ENCODE measurements at regions not wholly inside any gene's neighbourhood (a gene's known extent, or its start where the extent isn't known, plus 50 kb on each side); places are given as distances from the start of the nearest gene placed in this dataset.

- POLR2A ChIA-PET: no interaction called here
These were observed 365.3 kb downstream of the RNF144B start for GRCh38 chr6:18752278-18753068.

DNA sequence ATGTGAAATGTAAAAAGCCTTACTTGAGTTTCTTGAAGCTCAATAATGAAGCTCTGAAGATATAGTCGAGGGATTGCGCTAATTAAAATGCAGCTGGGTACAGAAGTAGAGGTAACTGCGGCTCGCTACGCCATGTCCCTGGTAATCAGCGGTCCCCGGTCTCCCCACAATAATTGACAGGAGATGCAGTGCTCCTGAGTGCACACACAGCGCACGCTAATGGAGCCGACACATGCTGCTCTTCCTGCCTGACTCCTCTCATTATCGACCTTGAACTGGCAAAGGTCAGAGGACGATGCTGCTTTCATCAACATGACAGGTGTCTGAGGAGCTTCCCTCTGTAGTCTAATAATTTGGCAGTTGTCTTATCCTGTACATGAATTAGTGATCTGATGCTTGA is 365.9 kb downstream of the RNF144B start:
- Mint-ChIP-seq H3K27ac (no peak overlapping the region), H3K4me1 (no peaks in the 10 kb centered on the region), H3K27me3 (peaks cover 0 to 28% (median 1%) of the 10 kb centered on the region in 5 donors), H3K4me3 (no peak overlapping the region), H3K9me3 (peaks cover 0 to 12% (median 0%) of the 10 kb centered on the region in 9 donors), H3K36me3 (no peaks in the 10 kb centered on the region)
- POLR2A ChIA-PET: no interaction called here
- ATAC-seq (no peak), DNase-seq (no peak)

More at GRCh38 chr6:18752278-18753068, 365.3 kb downstream of the RNF144B start:
- no peaks in the 10 kb centered on the region for H3K36me3 Mint-ChIP-seq
- no peaks in the 10 kb centered on the region for H3K4me1 Mint-ChIP-seq
- no peak overlapping the region for H3K27ac Mint-ChIP-seq
- peaks cover 0 to 28% (median 2%) of the 10 kb centered on the region in 5 donors for H3K27me3 Mint-ChIP-seq
- peaks cover 0 to 12% (median 0%) of the 10 kb centered on the region in 9 donors for H3K9me3 Mint-ChIP-seq
- no peak overlapping the region for H3K4me3 Mint-ChIP-seq
- ATAC-seq: no peak
- DNase-seq: no peak

DNA sequence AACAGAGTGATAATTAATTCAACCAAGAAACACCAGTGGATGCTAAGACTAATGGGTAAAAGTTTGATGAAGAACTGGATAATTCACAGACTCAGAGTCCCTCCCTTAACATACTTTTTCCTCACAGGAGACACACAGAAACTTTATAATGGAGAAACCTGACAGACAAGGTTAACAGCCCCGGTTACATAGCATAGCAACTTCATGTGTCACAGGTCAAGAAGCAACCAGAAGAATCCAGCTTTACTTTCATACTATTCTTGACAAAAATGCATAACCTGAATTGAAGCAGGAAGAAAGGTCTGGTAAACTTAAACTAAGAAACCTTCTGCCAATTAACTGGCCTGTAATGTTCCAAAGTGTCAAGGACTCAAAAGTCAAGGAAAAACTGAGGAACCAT is 375.9 kb downstream of the RNF144B start:
- ATAC-seq: no peak
- Mint-ChIP-seq H3K4me1 (no peaks in the 10 kb centered on the region), H3K9me3 (peaks cover 0 to 20% (median 0%) of the 10 kb centered on the region in 9 donors), H3K36me3 (no peaks in the 10 kb centered on the region), H3K4me3 (no peak overlapping the region), H3K27me3 (peaks cover 0 to 10% (median 0%) of the 10 kb centered on the region in 5 donors), H3K27ac (no peak overlapping the region)
- no peak for DNase-seq
- POLR2A ChIA-PET: no interaction called here

GRCh38 chr6:18784794-18785193 is 397.6 kb downstream of the RNF144B start:
- Mint-ChIP-seq H3K4me3 (no peak overlapping the region), H3K27me3 (no peaks in the 10 kb centered on the region), H3K36me3 (peaks cover 0 to 5% (median 0%) of the 10 kb centered on the region in 3 donors), H3K9me3 (peaks cover 8 to 50% (median 17%) of the 10 kb centered on the region in 9 donors), H3K4me1 (no peaks in the 10 kb centered on the region), H3K27ac (no peak overlapping the region)
- DNase-seq: no peak
- POLR2A ChIA-PET: no interaction called here
- ATAC-seq: no peak

DNA sequence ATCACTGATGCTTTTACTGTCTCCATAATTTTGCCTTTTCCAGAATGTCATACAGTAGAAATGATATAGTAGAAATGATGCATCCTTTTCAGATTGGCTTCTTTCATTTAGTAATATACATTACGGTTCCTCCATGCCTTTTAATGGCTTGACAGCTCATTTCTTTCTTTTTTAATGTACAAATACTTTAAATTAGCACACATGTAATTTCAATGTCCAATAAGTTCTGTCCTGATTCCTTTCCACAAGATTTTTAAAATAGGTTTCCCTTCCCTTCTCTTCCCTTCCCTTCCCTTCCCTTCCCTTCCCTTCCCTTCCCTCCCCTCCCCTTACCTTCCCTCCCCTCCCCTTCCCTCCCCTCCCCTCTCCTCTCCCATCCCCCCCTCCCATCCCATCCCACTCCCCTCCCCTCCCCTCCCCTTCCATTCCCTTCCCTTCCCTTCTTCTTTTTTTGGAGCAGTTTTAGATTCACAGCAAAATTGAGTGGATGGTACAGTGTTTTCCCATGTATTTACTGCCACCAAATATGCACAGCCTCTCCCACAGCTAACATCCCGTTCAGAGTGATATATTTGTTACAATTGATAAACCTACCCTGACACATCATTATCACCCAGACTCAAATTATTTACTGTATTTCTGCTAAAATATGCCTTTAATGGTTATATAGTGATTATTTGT is 398.8 kb downstream of the RNF144B start:
- ATAC-seq: no peak

DNA sequence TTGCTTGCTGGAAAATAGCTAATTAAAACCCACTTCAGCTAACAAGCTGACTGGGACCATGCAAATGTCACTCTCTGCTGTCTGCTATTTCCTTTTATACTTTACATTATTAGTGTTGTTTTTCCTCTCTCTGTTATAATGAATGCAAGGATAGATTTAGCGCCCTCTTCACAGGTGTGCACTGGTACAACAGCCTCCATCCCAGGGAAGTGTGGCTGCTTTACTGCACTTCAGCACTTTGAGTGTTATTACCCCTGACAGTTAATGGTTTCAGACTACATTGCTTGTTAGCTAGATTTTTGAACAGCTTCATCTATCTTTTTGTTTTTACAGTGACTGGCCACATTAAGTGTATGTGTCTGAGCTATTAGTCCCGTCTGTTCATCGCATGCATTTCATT is 405.7 kb downstream of the RNF144B start:
- no peaks in the 10 kb centered on the region for H3K27me3 Mint-ChIP-seq
- H3K9me3 Mint-ChIP-seq: peaks cover 2 to 36% (median 5%) of the 10 kb centered on the region in 9 donors
- POLR2A ChIA-PET: no interaction called here
- DNase-seq (no peak), ATAC-seq (no peak)
- H3K4me3 Mint-ChIP-seq: no peak overlapping the region
- H3K36me3 Mint-ChIP-seq: peaks cover 0 to 5% (median 0%) of the 10 kb centered on the region in 3 donors
- no peak overlapping the region for H3K27ac Mint-ChIP-seq
- no peaks in the 10 kb centered on the region for H3K4me1 Mint-ChIP-seq

More for the DNA sequence above, 398.8 kb downstream of the RNF144B start:
- peaks cover 0 to 5% (median 0%) of the 10 kb centered on the region in 3 donors for H3K36me3 Mint-ChIP-seq
- no peaks in the 10 kb centered on the region for H3K4me1 Mint-ChIP-seq
- POLR2A ChIA-PET: no interaction called here
- H3K9me3 Mint-ChIP-seq: peaks cover 8 to 50% (median 17%) of the 10 kb centered on the region in 9 donors
- DNase-seq: no peak
- no peaks in the 10 kb centered on the region for H3K27me3 Mint-ChIP-seq
- no peak overlapping the region for H3K4me3 Mint-ChIP-seq
- no peak overlapping the region for H3K27ac Mint-ChIP-seq

- DNase-seq (no peak), ATAC-seq (no peak)
- POLR2A ChIA-PET: no interaction called here
- Mint-ChIP-seq H3K27me3 (no peaks in the 10 kb centered on the region), H3K9me3 (peaks cover 0 to 41% (median 7%) of the 10 kb centered on the region in 9 donors), H3K4me1 (no peaks in the 10 kb centered on the region), H3K27ac (no peak overlapping the region), H3K36me3 (peaks cover 0 to 5% (median 0%) of the 10 kb centered on the region in 3 donors), H3K4me3 (no peak overlapping the region)
These were observed 408.6 kb downstream of the RNF144B start for GRCh38 chr6:18795726-18796125.

- Mint-ChIP-seq H3K4me3 (no peak overlapping the region), H3K9me3 (peaks cover 4 to 52% (median 24%) of the 10 kb centered on the region in 9 donors), H3K27me3 (no peaks in the 10 kb centered on the region), H3K27ac (no peak overlapping the region), H3K4me1 (no peaks in the 10 kb centered on the region), H3K36me3 (peaks cover 0 to 10% (median 0%) of the 10 kb centered on the region in 3 donors)
- ATAC-seq: no peak
- POLR2A ChIA-PET: no interaction called here
- no peak for DNase-seq
These were observed 433.6 kb downstream of the RNF144B start for GRCh38 chr6:18820725-18821124.

- H3K36me3 Mint-ChIP-seq: peaks cover 0 to 18% (median 0%) of the 10 kb centered on the region in 3 donors
- H3K27me3 Mint-ChIP-seq: no peaks in the 10 kb centered on the region
- peak in 2 of 10 donors; percentile 0 to 1 for DNase-seq
- no peaks in the 10 kb centered on the region for H3K4me1 Mint-ChIP-seq
- peaks cover 7 to 65% (median 34%) of the 10 kb centered on the region in 9 donors for H3K9me3 Mint-ChIP-seq
- POLR2A ChIA-PET: no interaction called here
- H3K27ac Mint-ChIP-seq: no peak overlapping the region
- ATAC-seq: no peak
- H3K4me3 Mint-ChIP-seq: no peak overlapping the region
These were observed 436.7 kb downstream of the RNF144B start for GRCh38 chr6:18823782-18824386.

DNA sequence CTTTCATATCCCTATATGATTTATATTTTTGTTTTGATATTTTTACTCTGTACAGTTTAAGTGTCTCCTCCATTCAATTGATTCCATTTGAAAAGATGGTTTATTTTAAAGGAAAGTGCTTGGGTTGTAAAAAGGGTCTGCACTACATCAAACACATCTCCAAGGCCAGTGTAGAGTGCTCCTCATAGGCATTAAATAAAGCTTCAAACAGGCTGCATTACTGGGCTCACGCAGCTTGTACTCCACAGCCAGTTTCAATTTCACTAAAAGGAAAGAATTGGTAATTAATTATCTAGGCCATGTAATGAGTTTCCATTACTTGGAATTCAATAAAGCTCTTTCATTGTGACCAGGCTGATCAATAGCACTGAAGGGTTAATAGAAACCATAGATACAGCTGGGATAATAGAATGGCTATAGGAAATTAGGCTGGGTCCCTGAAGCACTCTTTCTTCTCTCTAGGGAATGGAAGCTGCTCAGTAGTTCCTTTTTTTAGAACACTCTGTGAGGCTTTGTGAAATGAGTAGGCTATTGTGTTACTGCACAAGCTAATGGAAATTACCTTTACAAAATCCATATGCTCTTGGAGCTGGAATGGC is 442.2 kb downstream of the RNF144B start:
- Mint-ChIP-seq H3K4me1 (no peaks in the 10 kb centered on the region), H3K27ac (no peak overlapping the region), H3K36me3 (peaks cover 0 to 8% (median 0%) of the 10 kb centered on the region in 3 donors), H3K4me3 (no peak overlapping the region), H3K9me3 (peaks cover 5 to 55% (median 14%) of the 10 kb centered on the region in 9 donors), H3K27me3 (no peaks in the 10 kb centered on the region)
- DNase-seq (no peak), ATAC-seq (no peak)
- POLR2A ChIA-PET: no interaction called here

DNA sequence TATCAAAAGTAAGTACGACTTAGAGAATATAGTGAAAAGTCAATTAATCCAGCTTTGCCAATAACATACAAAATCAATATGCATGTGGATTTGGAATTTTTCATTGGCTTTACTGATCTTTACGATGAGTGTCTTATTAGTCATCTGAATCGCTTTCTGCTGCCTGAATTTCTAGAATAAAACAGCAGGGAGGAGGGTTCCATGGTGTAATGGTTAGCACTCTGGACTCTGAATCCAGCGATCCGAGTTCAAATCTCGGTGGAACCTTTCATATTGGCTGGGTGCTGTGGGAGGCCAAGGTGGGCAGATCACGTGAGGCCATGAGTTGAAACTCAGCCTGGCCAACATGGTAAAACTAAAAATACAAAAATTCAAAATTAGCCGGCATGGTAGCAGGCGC is 448.8 kb downstream of the RNF144B start:
- Mint-ChIP-seq H3K36me3 (no peaks in the 10 kb centered on the region), H3K27ac (no peak overlapping the region), H3K27me3 (no peaks in the 10 kb centered on the region), H3K4me3 (no peak overlapping the region), H3K4me1 (no peaks in the 10 kb centered on the region), H3K9me3 (peaks cover 2 to 11% (median 6%) of the 10 kb centered on the region in 9 donors)
- POLR2A ChIA-PET: no interaction called here
- DNase-seq: no peak
- no peak for ATAC-seq

DNA sequence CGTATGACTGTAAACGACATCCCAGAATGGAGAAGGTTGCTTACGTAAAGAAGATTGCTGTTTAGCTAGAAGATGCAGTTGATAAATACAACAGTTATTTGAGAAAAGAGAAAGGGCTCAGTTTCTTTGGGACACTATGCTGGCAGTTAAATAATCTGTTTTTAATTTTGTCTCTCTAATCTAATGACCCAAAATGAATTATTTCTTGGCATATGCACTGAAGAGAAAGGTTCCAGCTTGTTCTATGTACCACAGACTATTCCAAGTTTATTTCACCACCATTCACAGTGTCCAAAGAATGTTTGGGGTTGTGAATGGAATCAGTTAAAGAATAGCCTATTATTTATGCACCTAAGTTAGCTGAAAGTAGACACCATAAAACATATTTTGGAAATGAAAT is 449.9 kb downstream of the RNF144B start:
- Mint-ChIP-seq H3K4me3 (no peak overlapping the region), H3K27me3 (no peaks in the 10 kb centered on the region), H3K9me3 (peaks cover 2 to 11% (median 6%) of the 10 kb centered on the region in 9 donors), H3K4me1 (no peaks in the 10 kb centered on the region), H3K27ac (no peak overlapping the region), H3K36me3 (no peaks in the 10 kb centered on the region)
- POLR2A ChIA-PET: no interaction called here
- DNase-seq (no peak), ATAC-seq (no peak)

DNA sequence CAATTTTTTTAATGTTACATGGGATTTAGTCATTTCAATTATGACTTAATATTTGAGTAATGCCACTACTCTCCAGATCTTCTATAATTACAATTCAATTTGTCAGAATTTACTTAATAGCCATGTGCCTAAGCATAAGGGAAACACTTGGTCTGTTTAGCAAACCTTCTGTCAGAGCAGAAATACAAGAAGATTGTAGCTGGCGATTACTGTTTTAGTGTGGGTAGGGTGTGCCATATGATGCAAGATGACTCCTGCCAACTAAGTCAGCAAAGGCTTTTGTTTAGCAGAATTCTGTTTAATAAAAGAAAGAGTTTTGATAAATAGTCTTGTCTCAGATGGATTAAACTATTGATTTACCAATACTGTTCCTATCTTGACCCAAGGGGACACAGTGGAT is 455.4 kb downstream of the RNF144B start:
- peaks cover 0 to 18% (median 6%) of the 10 kb centered on the region in 9 donors for H3K9me3 Mint-ChIP-seq
- H3K27ac Mint-ChIP-seq: no peak overlapping the region
- no peaks in the 10 kb centered on the region for H3K36me3 Mint-ChIP-seq
- no peak for DNase-seq
- POLR2A ChIA-PET: no interaction called here
- no peaks in the 10 kb centered on the region for H3K4me1 Mint-ChIP-seq
- no peaks in the 10 kb centered on the region for H3K27me3 Mint-ChIP-seq
- no peak for ATAC-seq
- H3K4me3 Mint-ChIP-seq: no peak overlapping the region
